ENCODE measurements at regions not wholly inside any gene's neighbourhood (a gene's known extent, or its start where the extent isn't known, plus 50 kb on each side); places are given as distances from the start of the nearest gene placed in this dataset.

DNA sequence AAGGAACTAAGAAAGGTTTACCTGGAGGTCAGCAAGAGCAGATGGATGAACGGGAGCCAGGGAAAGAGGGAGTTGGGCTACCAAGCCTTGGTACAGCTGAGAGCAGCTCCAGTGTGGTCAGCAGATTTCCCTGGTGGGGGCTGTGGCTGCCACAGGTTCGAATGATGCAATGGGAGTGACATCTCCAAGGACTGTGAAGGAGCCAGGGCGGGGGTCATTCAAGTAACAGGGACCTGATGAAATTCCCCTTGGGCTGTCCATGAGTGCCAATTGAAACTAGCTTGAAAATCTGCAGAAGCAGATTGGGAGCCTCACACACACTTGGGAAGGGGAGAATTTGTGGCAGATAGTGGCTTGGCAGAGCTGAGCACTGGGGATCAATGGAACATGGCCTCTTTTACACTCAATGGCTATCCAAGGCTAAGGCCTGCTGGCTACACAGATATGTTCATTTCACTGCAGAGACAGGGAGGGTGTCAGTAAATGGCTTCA lies 247.0 kb upstream of the ECI2 start:
- Histone ChIP-seq H3K4me3 (no peak overlapping the region), H3K9me3 (peaks cover 0 to 18% of the 10 kb centered on the region in 2 donors), H3K27me3 (no peaks in the 10 kb centered on the region), H3K36me3 (no peaks in the 10 kb centered on the region), H3K4me1 (peaks cover 0 to 24% of the 10 kb centered on the region in 2 donors), H3K27ac (no peak overlapping the region)
- TF ChIP-seq, protein P1, sequence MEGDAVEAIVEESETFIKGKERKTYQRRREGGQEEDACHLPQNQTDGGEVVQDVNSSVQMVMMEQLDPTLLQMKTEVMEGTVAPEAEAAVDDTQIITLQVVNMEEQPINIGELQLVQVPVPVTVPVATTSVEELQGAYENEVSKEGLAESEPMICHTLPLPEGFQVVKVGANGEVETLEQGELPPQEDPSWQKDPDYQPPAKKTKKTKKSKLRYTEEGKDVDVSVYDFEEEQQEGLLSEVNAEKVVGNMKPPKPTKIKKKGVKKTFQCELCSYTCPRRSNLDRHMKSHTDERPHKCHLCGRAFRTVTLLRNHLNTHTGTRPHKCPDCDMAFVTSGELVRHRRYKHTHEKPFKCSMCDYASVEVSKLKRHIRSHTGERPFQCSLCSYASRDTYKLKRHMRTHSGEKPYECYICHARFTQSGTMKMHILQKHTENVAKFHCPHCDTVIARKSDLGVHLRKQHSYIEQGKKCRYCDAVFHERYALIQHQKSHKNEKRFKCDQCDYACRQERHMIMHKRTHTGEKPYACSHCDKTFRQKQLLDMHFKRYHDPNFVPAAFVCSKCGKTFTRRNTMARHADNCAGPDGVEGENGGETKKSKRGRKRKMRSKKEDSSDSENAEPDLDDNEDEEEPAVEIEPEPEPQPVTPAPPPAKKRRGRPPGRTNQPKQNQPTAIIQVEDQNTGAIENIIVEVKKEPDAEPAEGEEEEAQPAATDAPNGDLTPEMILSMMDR (IDR thresholded peaks at IDR 0.05): no peak
- DNase-seq (ENCODE audit: low spot score): no peak

DNA sequence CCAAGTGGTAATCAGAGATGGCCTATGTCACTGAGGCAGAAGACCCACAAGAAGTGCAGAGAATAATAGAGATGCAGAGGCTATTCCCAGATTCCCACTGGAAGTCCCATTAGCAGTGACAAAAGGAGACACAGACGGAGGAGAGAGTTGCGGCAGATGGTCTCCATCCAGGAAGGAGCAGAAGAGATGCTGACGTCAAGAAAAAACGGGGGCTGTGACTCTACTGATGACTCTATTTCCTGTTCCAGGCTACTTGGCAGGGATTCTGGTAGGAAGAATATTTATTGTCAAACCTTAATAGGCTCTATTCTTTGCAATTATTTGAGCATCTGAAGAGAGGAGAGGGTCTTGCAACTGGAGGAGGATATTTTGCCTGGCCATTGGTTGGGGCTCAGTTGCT lies 246.0 kb upstream of the ECI2 start:
- Histone ChIP-seq H3K36me3 (no peaks in the 10 kb centered on the region), H3K27ac (peak overlapping the region; percentile 50 to 59)
- TF ChIP-seq, protein P1 (IDR thresholded peaks at IDR 0.05): no peak

DNA sequence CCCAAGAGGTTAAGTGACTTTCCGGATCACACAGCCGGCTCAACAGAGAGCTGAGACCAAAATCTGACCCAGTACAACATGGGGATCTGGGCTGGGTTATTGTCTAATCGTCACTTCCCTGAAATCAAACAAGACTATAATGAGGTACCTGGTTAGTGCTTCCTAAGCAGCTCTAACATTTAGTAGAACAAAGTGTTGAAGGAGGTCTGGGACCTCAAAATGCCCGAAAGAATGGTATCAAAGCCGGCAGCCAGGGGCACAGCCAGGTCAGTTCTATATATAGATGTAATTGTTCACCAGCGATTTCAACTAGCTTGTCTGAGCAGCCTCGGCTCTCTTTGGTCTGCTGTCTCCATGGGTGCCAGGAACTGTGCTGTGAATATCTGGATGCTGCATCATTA lies 245.5 kb upstream of the ECI2 start:
- Histone ChIP-seq H3K36me3 (no peaks in the 10 kb centered on the region), H3K27me3 (no peaks in the 10 kb centered on the region), H3K4me1 (peaks cover 0 to 28% of the 10 kb centered on the region in 2 donors), H3K9me3 (peaks cover 0 to 18% of the 10 kb centered on the region in 2 donors), H3K27ac (peak overlapping the region; percentile 50 to 59), H3K4me3 (no peak overlapping the region)
- no peak for DNase-seq (ENCODE audit: low spot score)
- TF ChIP-seq, protein P1 (IDR thresholded peaks at IDR 0.05): no peak

More for the DNA sequence above, 246.0 kb upstream of the ECI2 start:
- Histone ChIP-seq H3K9me3 (peaks cover 0 to 18% of the 10 kb centered on the region in 2 donors), H3K4me1 (peaks cover 0 to 28% of the 10 kb centered on the region in 2 donors), H3K4me3 (no peak overlapping the region), H3K27me3 (no peaks in the 10 kb centered on the region)
- DNase-seq (ENCODE audit: low spot score): no peak

DNA sequence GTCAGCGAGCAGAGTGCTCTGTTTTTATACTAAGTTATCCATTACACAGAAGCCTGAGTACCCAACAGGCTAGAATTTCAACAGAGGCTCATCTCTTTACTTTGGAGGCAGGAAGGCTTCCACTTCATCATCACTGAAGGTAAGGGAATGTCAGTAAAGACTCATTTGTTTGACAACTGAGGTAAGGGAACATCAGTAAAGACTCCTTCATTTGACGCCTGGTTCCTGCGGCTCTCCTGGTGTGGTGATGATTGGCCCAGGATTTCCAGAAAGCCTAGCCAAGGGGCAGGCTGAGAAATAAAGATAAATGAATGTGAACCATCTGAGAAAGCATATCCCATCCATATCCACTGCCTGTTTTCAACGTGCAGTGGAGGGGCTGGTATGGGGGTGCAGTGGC lies 244.6 kb upstream of the ECI2 start:
- no peaks in the 10 kb centered on the region for H3K36me3 ChIP-seq
- H3K9me3 ChIP-seq: peaks cover 0 to 18% of the 10 kb centered on the region in 2 donors
- H3K4me1 ChIP-seq: peaks cover 0 to 28% of the 10 kb centered on the region in 2 donors
- DNase-seq (ENCODE audit: low spot score): no peak
- H3K4me3 ChIP-seq: no peak overlapping the region
- no peaks in the 10 kb centered on the region for H3K27me3 ChIP-seq
- no peak overlapping the region for H3K27ac ChIP-seq
- TF ChIP-seq, protein P1 (IDR thresholded peaks at IDR 0.05): no peak

DNA sequence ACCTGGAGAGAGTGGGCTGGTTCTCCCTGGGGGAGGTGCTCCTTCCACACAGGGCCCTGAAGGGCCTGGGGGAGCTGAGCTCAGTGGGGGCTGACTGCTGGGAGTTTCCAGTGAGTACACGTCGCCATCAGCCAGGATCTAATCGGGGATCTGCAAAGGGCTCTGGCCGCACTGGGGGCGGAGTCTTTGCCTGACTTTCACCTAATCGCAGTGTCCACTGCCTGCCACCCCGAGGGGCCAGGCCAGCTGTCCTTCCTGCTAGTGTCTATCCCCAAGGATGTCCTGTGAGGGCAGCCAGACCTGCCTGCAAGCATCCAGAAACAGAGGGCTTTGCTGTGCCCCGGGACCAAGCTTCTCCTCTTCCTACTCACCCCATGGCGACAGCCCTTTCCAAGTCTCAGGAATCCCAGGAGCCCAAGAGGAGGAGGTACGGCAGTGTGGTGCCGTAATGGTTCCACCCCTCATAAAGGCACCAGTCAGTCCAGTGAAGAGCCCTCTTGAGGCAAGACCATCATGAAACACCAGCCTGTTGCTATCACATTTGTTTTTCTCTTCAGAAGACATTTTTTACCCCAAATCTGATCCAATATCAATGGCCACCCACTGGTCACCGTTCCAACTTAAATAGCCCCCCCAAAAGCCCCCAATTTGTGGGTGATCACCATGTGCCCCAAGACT lies 243.1 kb upstream of the ECI2 start:
- Histone ChIP-seq H3K4me3 (no peak overlapping the region), H3K27ac (no peak overlapping the region), H3K4me1 (peaks cover 0 to 28% of the 10 kb centered on the region in 2 donors), H3K36me3 (no peaks in the 10 kb centered on the region), H3K9me3 (peaks cover 0 to 3% of the 10 kb centered on the region in 2 donors), H3K27me3 (no peaks in the 10 kb centered on the region)
- TF ChIP-seq, protein P1 (IDR thresholded peaks at IDR 0.05): no peak
- DNase-seq (ENCODE audit: low spot score): no peak

All from right atrium auricular region (tissue), 2 donors.